DOHH2 (cell line): ENCODE measurements at regions not wholly inside any gene's neighbourhood (a gene's known extent, or its start where the extent isn't known, plus 50 kb on each side); places are given as distances from the start of the nearest gene placed in this dataset.

ENCODE experiments used
- H3F3A ChIP-seq: fragments of 200-600 bp; sonication (generic), shearing (Covaris generic); 2 replicates; pipeline ENCODE4 v1.6.0; 2016; ENCODE audit warnings: antibody characterized with exemption, mild to moderate bottlenecking; ENCODE audit not compliant: control insufficient read depth, insufficient read depth
- H3K27ac ChIP-seq: fragments of 200-600 bp; sonication (generic); 2 replicates; pipeline ENCODE4 v1.5.1; 2014; ENCODE audit warnings: low read depth, mild to moderate bottlenecking, low read length, moderate library complexity
- H3K27me3 ChIP-seq: fragments of 200-600 bp; sonication (generic); 2 replicates; pipeline ENCODE4 v1.6.1; 2014; ENCODE audit warnings: mild to moderate bottlenecking, low read length, mixed read lengths; ENCODE audit not compliant: control insufficient read depth
- H3K36me3 ChIP-seq: fragments of 200-600 bp; sonication (generic); 2 replicates; pipeline ENCODE4 v1.6.1; 2014; ENCODE audit warnings: mild to moderate bottlenecking, low read length, moderate library complexity, mixed read lengths; ENCODE audit not compliant: control insufficient read depth
- H3K4me1 ChIP-seq: fragments of 200-600 bp; sonication (generic); 2 replicates; pipeline ENCODE4 v1.6.1; 2014; ENCODE audit warnings: mild to moderate bottlenecking, low read length, mixed read lengths; ENCODE audit not compliant: control insufficient read depth
- H3K4me2 ChIP-seq: fragments of 200-600 bp; sonication (generic); 2 replicates; pipeline ENCODE4 v1.6.0; 2014; ENCODE audit warnings: mild to moderate bottlenecking, low read length, moderate library complexity
- H3K4me3 ChIP-seq: fragments of 200-600 bp; sonication (generic); 2 replicates; pipeline ENCODE4 v1.5.1; 2014; ENCODE audit warnings: mild to moderate bottlenecking, low read length, mixed read lengths
- H3K79me2 ChIP-seq: fragments of 200-600 bp; sonication (generic); 2 replicates; pipeline ENCODE4 v1.6.1; 2014; ENCODE audit warnings: mild to moderate bottlenecking, low read length, mixed read lengths; ENCODE audit not compliant: control insufficient read depth
- H3K9me2 ChIP-seq: fragments of 200-600 bp; sonication (generic); replicated peaks from 2 replicates; pipeline ENCODE4 v1.6.1; 2014; ENCODE audit warnings: mild to moderate bottlenecking, low read length, mixed read lengths; ENCODE audit not compliant: control insufficient read depth
- H3K9me3 ChIP-seq: fragments of 200-600 bp; sonication (generic); 2 replicates; pipeline ENCODE4 v1.6.1; 2014; ENCODE audit warnings: antibody characterized with exemption, low read length, mixed read lengths; ENCODE audit not compliant: control insufficient read depth, insufficient read depth
- H4K20me1 ChIP-seq: fragments of 200-600 bp; sonication (generic); 2 replicates; pipeline ENCODE4 v1.6.0; 2014; ENCODE audit warnings: low read depth, mild to moderate bottlenecking, antibody characterized with exemption, low read length, moderate library complexity; ENCODE audit not compliant: control insufficient read depth, insufficient read depth
- CTCF ChIP-seq: fragments of 200-600 bp; sonication (generic); IDR thresholded peaks from one replicate; pipeline ENCODE4 v1.5.1; 2014; ENCODE audit warnings: antibody characterized with exemption, mild to moderate bottlenecking, low read depth, low read length; ENCODE audit not compliant: poor library complexity, severe bottlenecking
- EZH2phosphoT487 ChIP-seq: fragments of 200-600 bp; sonication (generic); IDR thresholded peaks from 2 replicates; pipeline ENCODE4 v1.6.1; 2017; ENCODE audit warnings: borderline replicate concordance, mild to moderate bottlenecking, antibody characterized with exemption, low read length, moderate library complexity, mixed read lengths

- Histone ChIP-seq H3K4me1 (no peaks in the 10 kb centered on the region), H3K9me2 (no peaks in the 10 kb centered on the region), H4K20me1 (no peaks in the 10 kb centered on the region), H3F3A (no peaks in the 10 kb centered on the region), H3K4me2 (no peak overlapping the region), H3K4me3 (no peak overlapping the region), H3K36me3 (no peaks in the 10 kb centered on the region), H3K27ac (no peak overlapping the region), H3K27me3 (peaks cover 18% of the 10 kb centered on the region), H3K9me3 (0 out of 2 replicates have a peak, but pooled peaks cover 3% of the 10 kb centered on the region), H3K79me2 (no peaks in the 10 kb centered on the region)
- TF ChIP-seq CTCF (no peak), EZH2phosphoT487 (no peak)
These were observed 173.2 kb downstream of the VEGFA start for GRCh38 chr6:43943099-43943766.

- Histone ChIP-seq H3K79me2 (no peaks in the 10 kb centered on the region), H3K9me3 (0 out of 2 replicates have a peak, but pooled peaks cover 3% of the 10 kb centered on the region), H3K27ac (no peak overlapping the region), H3K4me1 (no peaks in the 10 kb centered on the region), H3K36me3 (no peaks in the 10 kb centered on the region), H3K27me3 (peaks cover 15% of the 10 kb centered on the region), H3K4me2 (no peak overlapping the region), H3K4me3 (no peak overlapping the region), H3F3A (no peaks in the 10 kb centered on the region), H3K9me2 (no peaks in the 10 kb centered on the region), H4K20me1 (no peaks in the 10 kb centered on the region)
- no peak for TF ChIP-seq CTCF
- TF ChIP-seq EZH2phosphoT487 = no peak
These were observed 172.6 kb downstream of the VEGFA start for GRCh38 chr6:43942616-43943015.

- Histone ChIP-seq H4K20me1 (no peaks in the 10 kb centered on the region), H3K27me3 (peaks cover 12% of the 10 kb centered on the region), H3K36me3 (no peaks in the 10 kb centered on the region), H3K79me2 (no peaks in the 10 kb centered on the region), H3K4me3 (no peak overlapping the region), H3F3A (no peaks in the 10 kb centered on the region), H3K4me2 (no peak overlapping the region), H3K9me2 (no peaks in the 10 kb centered on the region), H3K9me3 (0 out of 2 replicates have a peak, but pooled peaks cover 3% of the 10 kb centered on the region), H3K27ac (no peak overlapping the region), H3K4me1 (no peaks in the 10 kb centered on the region)
- TF ChIP-seq EZH2phosphoT487 (no peak), CTCF (no peak)
These were observed 172.0 kb downstream of the VEGFA start for GRCh38 chr6:43942011-43942442.
